ENCODE measurements at regions not wholly inside any gene's neighbourhood (a gene's known extent, or its start where the extent isn't known, plus 50 kb on each side); places are given as distances from the start of the nearest gene placed in this dataset.

DNA sequence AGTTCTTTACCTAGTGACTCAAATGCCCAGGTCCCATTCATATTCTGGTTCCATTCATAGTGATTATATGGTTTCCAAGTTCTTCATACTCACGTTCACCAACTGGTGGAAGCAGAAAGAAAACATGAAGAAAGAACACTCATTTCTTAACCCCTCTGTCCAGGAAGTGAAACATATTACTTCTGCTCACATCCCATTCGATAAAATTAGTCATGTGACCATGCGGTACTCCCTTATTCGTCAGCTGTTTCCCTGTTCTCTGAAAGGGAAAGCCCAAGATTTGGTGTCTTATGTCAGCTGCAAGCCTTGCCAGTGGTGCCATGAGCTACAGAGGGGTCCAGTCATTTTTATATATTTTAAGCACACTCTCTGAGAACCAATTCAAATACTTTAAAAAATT is 387.0 kb upstream of the DMAC1 start:
- TF ChIP-seq MYC (IDR thresholded peaks at IDR 0.05; ENCODE audit: low read depth, low read length), result no peak
- TF ChIP-seq, protein P1, sequence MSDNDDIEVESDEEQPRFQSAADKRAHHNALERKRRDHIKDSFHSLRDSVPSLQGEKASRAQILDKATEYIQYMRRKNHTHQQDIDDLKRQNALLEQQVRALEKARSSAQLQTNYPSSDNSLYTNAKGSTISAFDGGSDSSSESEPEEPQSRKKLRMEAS (IDR thresholded peaks at IDR 0.05; ENCODE audit: low read depth, low read length), result no peak
- TF ChIP-seq POLR2A (IDR thresholded peaks at IDR 0.05; ENCODE audit: extremely low read depth, insufficient read length), result no peak
- TF ChIP-seq, protein P2, sequence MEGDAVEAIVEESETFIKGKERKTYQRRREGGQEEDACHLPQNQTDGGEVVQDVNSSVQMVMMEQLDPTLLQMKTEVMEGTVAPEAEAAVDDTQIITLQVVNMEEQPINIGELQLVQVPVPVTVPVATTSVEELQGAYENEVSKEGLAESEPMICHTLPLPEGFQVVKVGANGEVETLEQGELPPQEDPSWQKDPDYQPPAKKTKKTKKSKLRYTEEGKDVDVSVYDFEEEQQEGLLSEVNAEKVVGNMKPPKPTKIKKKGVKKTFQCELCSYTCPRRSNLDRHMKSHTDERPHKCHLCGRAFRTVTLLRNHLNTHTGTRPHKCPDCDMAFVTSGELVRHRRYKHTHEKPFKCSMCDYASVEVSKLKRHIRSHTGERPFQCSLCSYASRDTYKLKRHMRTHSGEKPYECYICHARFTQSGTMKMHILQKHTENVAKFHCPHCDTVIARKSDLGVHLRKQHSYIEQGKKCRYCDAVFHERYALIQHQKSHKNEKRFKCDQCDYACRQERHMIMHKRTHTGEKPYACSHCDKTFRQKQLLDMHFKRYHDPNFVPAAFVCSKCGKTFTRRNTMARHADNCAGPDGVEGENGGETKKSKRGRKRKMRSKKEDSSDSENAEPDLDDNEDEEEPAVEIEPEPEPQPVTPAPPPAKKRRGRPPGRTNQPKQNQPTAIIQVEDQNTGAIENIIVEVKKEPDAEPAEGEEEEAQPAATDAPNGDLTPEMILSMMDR (IDR thresholded peaks at IDR 0.05; ENCODE audit: low read depth, low read length), result no peak
- no peak overlapping the region for H3K4me3 ChIP-seq (ENCODE audit: low read depth, low read length)
- peak; percentile 24 for DNase-seq (ENCODE audit: low read depth)

DNA sequence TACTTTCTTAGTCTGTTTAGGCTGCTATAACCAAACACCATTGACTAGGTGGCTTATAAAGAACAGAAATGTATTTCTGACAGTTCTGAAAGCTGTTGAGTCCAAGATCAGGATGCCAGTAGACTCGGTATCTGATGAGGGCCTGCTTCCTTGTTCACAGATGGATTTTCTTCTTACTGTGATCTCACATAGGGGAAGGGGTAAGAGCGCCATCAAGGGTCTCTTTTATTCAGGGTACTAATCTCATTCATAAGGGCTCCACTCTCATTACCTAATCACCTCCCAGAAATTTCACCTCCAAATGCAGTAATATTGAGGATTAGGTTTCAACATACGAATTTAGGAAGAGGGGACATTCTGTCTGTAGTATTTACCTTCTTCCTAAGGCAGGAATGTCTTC is 384.0 kb upstream of the DMAC1 start:
- no peak for DNase-seq (ENCODE audit: low read depth)
- no peak for TF ChIP-seq POLR2A (IDR thresholded peaks at IDR 0.05; ENCODE audit: extremely low read depth, insufficient read length)
- TF ChIP-seq, protein P1 (IDR thresholded peaks at IDR 0.05; ENCODE audit: low read depth, low read length), result no peak
- TF ChIP-seq, protein P2 (IDR thresholded peaks at IDR 0.05; ENCODE audit: low read depth, low read length), result no peak
- no peak for TF ChIP-seq MYC (IDR thresholded peaks at IDR 0.05; ENCODE audit: low read depth, low read length)
- H3K4me3 ChIP-seq (ENCODE audit: low read depth, low read length), result no peak overlapping the region

DNA sequence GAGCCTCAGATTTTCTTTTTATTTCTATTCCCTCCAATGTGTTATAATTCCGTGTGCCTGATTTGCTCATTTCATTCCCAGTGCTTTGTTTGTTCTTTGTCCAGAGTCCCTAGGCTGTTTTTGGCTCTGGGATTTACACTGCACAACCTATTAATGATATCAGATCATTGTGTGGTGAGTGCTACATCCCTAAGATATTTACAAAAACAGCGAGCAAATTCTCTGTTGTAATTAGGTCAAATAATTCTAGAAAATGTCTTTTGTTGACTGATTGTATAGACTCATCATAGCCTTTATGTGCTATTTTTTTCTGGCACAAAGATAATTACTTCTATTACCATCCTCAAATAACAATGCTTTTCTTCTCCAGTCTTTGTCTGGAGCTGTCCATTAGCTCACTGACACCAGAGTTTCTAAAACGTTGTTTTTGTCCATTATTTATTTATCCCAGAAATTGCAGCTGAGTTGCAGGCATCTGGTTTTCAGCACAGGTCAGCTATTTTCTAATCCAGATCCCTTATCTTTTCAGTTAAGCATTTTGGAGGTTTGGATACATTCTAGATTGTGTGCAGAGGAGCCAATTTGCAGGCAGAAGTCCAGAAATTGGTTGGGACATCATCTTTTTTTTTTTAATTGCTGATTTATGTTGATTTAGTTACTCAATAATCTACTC is 379.9 kb upstream of the DMAC1 start:
- no peak overlapping the region for H3K4me3 ChIP-seq (ENCODE audit: low read depth, low read length)
- TF ChIP-seq POLR2A (IDR thresholded peaks at IDR 0.05; ENCODE audit: extremely low read depth, insufficient read length), result no peak
- TF ChIP-seq, protein P2 (IDR thresholded peaks at IDR 0.05; ENCODE audit: low read depth, low read length), result no peak
- TF ChIP-seq MYC (IDR thresholded peaks at IDR 0.05; ENCODE audit: low read depth, low read length), result no peak
- TF ChIP-seq, protein P1 (IDR thresholded peaks at IDR 0.05; ENCODE audit: low read depth, low read length), result no peak
- no peak for DNase-seq (ENCODE audit: low read depth)

DNA sequence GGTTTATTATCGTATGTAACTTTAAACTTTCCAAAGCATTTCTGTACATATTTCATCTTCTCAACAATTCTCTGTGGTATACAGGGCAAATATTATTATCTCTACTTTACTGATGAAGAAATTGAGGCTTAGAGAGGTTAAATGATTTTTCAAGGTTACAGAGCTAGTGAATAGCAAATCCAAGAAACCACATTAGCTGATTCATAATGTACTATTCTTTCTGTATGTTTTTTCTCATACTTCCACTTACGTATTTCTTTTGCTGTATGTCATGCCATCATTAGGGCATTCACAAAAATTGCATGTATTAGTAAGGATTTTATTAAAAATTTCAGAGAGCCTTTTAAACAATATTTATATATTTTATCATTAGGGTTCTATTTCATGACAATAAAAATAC is 372.4 kb upstream of the DMAC1 start:
- H3K4me3 ChIP-seq (ENCODE audit: low read depth, low read length), result no peak overlapping the region
- no peak for DNase-seq (ENCODE audit: low read depth)
- TF ChIP-seq, protein P1 (IDR thresholded peaks at IDR 0.05; ENCODE audit: low read depth, low read length), result no peak
- no peak for TF ChIP-seq POLR2A (IDR thresholded peaks at IDR 0.05; ENCODE audit: extremely low read depth, insufficient read length)
- TF ChIP-seq, protein P2 (IDR thresholded peaks at IDR 0.05; ENCODE audit: low read depth, low read length), result no peak

DNA sequence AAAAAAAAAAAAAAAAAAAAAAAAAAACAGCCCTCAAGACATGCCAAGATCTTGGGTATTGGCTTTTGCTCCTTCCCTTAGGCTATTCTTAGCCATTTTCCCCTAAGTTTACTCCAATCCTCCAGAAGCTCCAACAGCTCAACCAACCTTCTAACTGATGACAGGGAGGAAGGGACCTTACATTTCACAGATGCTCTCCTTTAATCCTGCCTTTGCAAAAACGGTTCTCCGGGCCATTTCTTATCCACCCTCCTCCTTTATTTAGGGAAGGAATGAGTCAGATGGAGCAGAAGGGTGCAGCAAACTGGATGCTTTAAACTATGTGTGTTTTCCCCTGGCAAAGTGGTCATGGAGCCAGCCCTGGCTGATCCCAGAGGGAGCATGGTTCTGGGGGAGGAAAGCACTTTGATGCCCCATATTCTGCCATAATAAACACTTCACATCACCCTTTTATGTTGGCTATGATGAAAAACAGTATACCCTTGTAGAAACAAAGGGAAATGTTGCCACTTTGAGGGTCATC is 369.4 kb upstream of the DMAC1 start:
- H3K4me3 ChIP-seq (ENCODE audit: low read depth, low read length), result no peak overlapping the region
- TF ChIP-seq, protein P2 (IDR thresholded peaks at IDR 0.05; ENCODE audit: low read depth, low read length), result no peak
- TF ChIP-seq, protein P1 (IDR thresholded peaks at IDR 0.05; ENCODE audit: low read depth, low read length), result no peak
- TF ChIP-seq MYC (IDR thresholded peaks at IDR 0.05; ENCODE audit: low read depth, low read length) (no peak), POLR2A (IDR thresholded peaks at IDR 0.05; ENCODE audit: extremely low read depth, insufficient read length) (no peak)
- no peak for DNase-seq (ENCODE audit: low read depth)

Measured in NB4 (cell line).